ENCODE measurements at regions not wholly inside any gene's neighbourhood (a gene's known extent, or its start where the extent isn't known, plus 50 kb on each side); places are given as distances from the start of the nearest gene placed in this dataset.

DNA sequence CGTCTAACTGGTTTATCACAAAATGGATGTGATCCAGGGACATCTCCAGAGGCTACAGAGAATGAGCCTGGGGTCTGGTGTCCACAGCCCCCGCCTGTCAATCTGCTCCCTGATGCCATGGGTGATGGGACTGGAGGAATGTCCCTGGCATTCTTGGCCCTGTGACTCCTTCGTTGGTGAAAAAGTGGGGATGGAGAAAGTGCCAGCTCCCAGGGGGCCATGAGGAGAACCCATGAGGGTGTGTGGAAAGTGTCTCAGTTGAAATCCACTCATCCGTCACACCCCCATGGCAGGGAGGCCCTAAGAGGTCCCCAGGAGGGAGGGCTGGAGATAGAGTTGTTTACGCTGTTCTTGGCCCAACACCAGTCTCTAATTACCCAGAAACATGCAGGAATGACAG lies 322.0 kb downstream of the CTTN start:
- H3K27ac ChIP-seq (ENCODE audit: low read length): no peak overlapping the region
- H3K36me3 ChIP-seq (ENCODE audit: insufficient read depth, low read length): no peaks in the 10 kb centered on the region
- H3K79me2 ChIP-seq (replicated peaks; ENCODE audit: insufficient read depth, low read length): peaks cover 13% of the 10 kb centered on the region
- TF ChIP-seq CTCF (IDR thresholded peaks at IDR 0.05; ENCODE audit: poor library complexity, severe bottlenecking) (no peak), EP300 (conservative IDR thresholded peaks at IDR 0.05; ENCODE audit: poor library complexity, severe bottlenecking) (no peak), TAF1 (IDR thresholded peaks at IDR 0.05; ENCODE audit: low read depth) (no peak), MXI1 (conservative IDR thresholded peaks at IDR 0.05; ENCODE audit: poor library complexity, severe bottlenecking) (no peak), POLR2AphosphoS5 (IDR thresholded peaks at IDR 0.05) (no peak), EZH2 (IDR thresholded peaks at IDR 0.05; ENCODE audit: borderline replicate concordance, insufficient read depth, low read length, poor library complexity, severe bottlenecking) (no peak), RAD21 (conservative IDR thresholded peaks at IDR 0.05) (no peak), REST (IDR thresholded peaks at IDR 0.05; ENCODE audit: borderline replicate concordance) (no peak), SMC3 (conservative IDR thresholded peaks at IDR 0.05; ENCODE audit: poor library complexity) (no peak)
- H3K9me3 ChIP-seq (ENCODE audit: low read length): no peaks in the 10 kb centered on the region
- H3F3A ChIP-seq (ENCODE audit: insufficient read depth, low read length, poor library complexity, severe bottlenecking): no peaks in the 10 kb centered on the region
- H3K27me3 ChIP-seq (ENCODE audit: insufficient read depth, low read depth, low read length): no peaks in the 10 kb centered on the region
- H3K4me2 ChIP-seq (ENCODE audit: low read length): no peak overlapping the region
- no peaks in the 10 kb centered on the region for H4K20me1 ChIP-seq (ENCODE audit: insufficient read depth)
- H3K4me3 ChIP-seq (ENCODE audit: low read length): no peak overlapping the region
- no peaks in the 10 kb centered on the region for H3K9me2 ChIP-seq (ENCODE audit: insufficient read depth, low read length)
- no peak overlapping the region for H2AFZ ChIP-seq (ENCODE audit: low read depth, low read length)
- H3K9ac ChIP-seq (ENCODE audit: low read length): no peak overlapping the region

GRCh38 chr11:70721006-70721405 lies 322.7 kb downstream of the CTTN start:
- no peaks in the 10 kb centered on the region for H3K9me2 ChIP-seq (ENCODE audit: insufficient read depth, low read length)
- no peaks in the 10 kb centered on the region for H3K36me3 ChIP-seq (ENCODE audit: insufficient read depth, low read length)
- no peak overlapping the region for H3K27ac ChIP-seq (ENCODE audit: low read length)
- H3K79me2 ChIP-seq (replicated peaks; ENCODE audit: insufficient read depth, low read length): peaks cover 6% of the 10 kb centered on the region
- no peak for TF ChIP-seq TAF1 (IDR thresholded peaks at IDR 0.05; ENCODE audit: low read depth)
- TF ChIP-seq MXI1 (conservative IDR thresholded peaks at IDR 0.05; ENCODE audit: poor library complexity, severe bottlenecking): no peak
- no peak for TF ChIP-seq POLR2AphosphoS5 (IDR thresholded peaks at IDR 0.05)
- no peak for TF ChIP-seq REST (IDR thresholded peaks at IDR 0.05; ENCODE audit: borderline replicate concordance)
- TF ChIP-seq CTCF (IDR thresholded peaks at IDR 0.05; ENCODE audit: poor library complexity, severe bottlenecking): no peak
- no peak for TF ChIP-seq EP300 (conservative IDR thresholded peaks at IDR 0.05; ENCODE audit: poor library complexity, severe bottlenecking)
- no peak for TF ChIP-seq SMC3 (conservative IDR thresholded peaks at IDR 0.05; ENCODE audit: poor library complexity)
- no peak for TF ChIP-seq EZH2 (IDR thresholded peaks at IDR 0.05; ENCODE audit: borderline replicate concordance, insufficient read depth, low read length, poor library complexity, severe bottlenecking)
- no peak for TF ChIP-seq RAD21 (conservative IDR thresholded peaks at IDR 0.05)
- no peaks in the 10 kb centered on the region for H3K9me3 ChIP-seq (ENCODE audit: low read length)
- H3K4me3 ChIP-seq (ENCODE audit: low read length): no peak overlapping the region
- H3K27me3 ChIP-seq (ENCODE audit: insufficient read depth, low read depth, low read length): no peaks in the 10 kb centered on the region
- no peaks in the 10 kb centered on the region for H4K20me1 ChIP-seq (ENCODE audit: insufficient read depth)
- H3K4me2 ChIP-seq (ENCODE audit: low read length): no peak overlapping the region
- H2AFZ ChIP-seq (ENCODE audit: low read depth, low read length): no peak overlapping the region
- no peaks in the 10 kb centered on the region for H3F3A ChIP-seq (ENCODE audit: insufficient read depth, low read length, poor library complexity, severe bottlenecking)
- H3K9ac ChIP-seq (ENCODE audit: low read length): no peak overlapping the region
